Upper lobe of left lung (tissue), 4 donors: ENCODE measurements at regions not wholly inside any gene's neighbourhood (a gene's known extent, or its start where the extent isn't known, plus 50 kb on each side); places are given as distances from the start of the nearest gene placed in this dataset.

ENCODE experiments used
- EP300 ChIP-seq, 4 donors: sonication (generic); formaldehyde crosslinking; IDR thresholded peaks; one replicate each; pipeline ENCODE4 v1.5.1; 2017; ENCODE audit warnings: antibody characterized with exemption in 4 of 4, control low read depth in 2 of 4
- POLR2A ChIP-seq, 4 donors: fragments of 450-650 bp; IDR thresholded peaks; one replicate each; pipeline ENCODE4 v1.5.1; 2016 to 2017; ENCODE audit warnings: antibody characterized with exemption in 4 of 4, mild to moderate bottlenecking in 2 of 4
- POLR2AphosphoS5 ChIP-seq, 2 donors: sonication (generic); formaldehyde crosslinking; IDR thresholded peaks; one replicate each; pipeline ENCODE4 v1.5.1; 2017; ENCODE audit warnings: antibody characterized with exemption in 2 of 2
- TF ChIP-seq, protein P1 (sequence below), 6 experiments: fragments of 450-650 bp in 4 of 6; fragments of 200-600 bp in 2 of 6; sonication (generic) in 2 of 6; IDR thresholded peaks; one replicate each; pipeline ENCODE4 v1.5.1; 2016 to 2019; ENCODE audit warnings: antibody characterized with exemption in 6 of 6

DNA sequence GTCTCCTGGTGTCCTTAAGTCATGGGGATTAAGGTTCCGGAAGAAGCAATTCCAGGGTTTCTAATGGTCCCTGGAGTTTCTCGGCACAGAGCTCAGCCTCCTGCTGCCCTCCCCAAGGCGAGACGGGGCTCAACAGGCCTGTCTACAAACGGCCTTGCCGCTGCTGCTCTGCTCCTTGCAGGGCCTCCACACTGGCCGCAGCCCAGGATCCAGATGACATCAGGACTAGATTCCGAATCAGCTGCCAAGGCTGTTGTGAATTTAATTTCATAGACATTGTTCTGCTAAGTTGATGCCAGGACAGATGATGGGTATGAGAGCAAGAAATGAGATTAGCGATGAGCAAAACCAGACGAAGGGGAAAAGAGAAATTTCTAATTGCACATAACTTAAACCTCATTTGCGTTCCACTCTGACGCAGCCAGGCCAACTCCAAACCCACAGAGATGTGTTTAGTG is 103.6 kb upstream of the BACE2 start:
- no peak for TF ChIP-seq POLR2AphosphoS5 (IDR thresholded peaks at IDR 0.05)
- no peak for TF ChIP-seq POLR2A (IDR thresholded peaks at IDR 0.05)
- TF ChIP-seq, protein P1, sequence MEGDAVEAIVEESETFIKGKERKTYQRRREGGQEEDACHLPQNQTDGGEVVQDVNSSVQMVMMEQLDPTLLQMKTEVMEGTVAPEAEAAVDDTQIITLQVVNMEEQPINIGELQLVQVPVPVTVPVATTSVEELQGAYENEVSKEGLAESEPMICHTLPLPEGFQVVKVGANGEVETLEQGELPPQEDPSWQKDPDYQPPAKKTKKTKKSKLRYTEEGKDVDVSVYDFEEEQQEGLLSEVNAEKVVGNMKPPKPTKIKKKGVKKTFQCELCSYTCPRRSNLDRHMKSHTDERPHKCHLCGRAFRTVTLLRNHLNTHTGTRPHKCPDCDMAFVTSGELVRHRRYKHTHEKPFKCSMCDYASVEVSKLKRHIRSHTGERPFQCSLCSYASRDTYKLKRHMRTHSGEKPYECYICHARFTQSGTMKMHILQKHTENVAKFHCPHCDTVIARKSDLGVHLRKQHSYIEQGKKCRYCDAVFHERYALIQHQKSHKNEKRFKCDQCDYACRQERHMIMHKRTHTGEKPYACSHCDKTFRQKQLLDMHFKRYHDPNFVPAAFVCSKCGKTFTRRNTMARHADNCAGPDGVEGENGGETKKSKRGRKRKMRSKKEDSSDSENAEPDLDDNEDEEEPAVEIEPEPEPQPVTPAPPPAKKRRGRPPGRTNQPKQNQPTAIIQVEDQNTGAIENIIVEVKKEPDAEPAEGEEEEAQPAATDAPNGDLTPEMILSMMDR (IDR thresholded peaks at IDR 0.05), result no peak
- TF ChIP-seq EP300 (IDR thresholded peaks at IDR 0.05), result no peak
